T-cell (primary cell): ENCODE measurements at regions not wholly inside any gene's neighbourhood (a gene's known extent, or its start where the extent isn't known, plus 50 kb on each side); places are given as distances from the start of the nearest gene placed in this dataset.
A peak's percentile ranks its signal among the peaks of the same experiment; 100 is the strongest.
"Not testable (repeated sequence)": the region's sequence is repeated elsewhere in the genome, so short reads cannot be mapped to it uniquely, and the experiment has no call there.

Experiments
- ATAC-seq, 4 experiments: fragments of 200-7000 bp in 3 of 4; fragments of 150-1000 bp in 1 of 4; cut with Tn5 transposase; replicated peaks in 1 of 4; 1 replicate in 3 of 4; 2 replicates in 1 of 4; pipeline ENCODE4 v1.10.0; 2021; ENCODE audit warnings: moderate library complexity in 3 of 4, mild to moderate bottlenecking in 2 of 4, moderate number of reproducible peaks in 1 of 4
- CTCF ChIA-PET, 2 donors: fragments of 300-600 bp; sonication (Branson Sonifier 250); formaldehyde crosslinking; loops; one replicate each; lab custom pipeline; 2022; ENCODE audit warnings: antibody characterized with exemption in 2 of 2; lab: Charles Lee
- POLR2A ChIA-PET, 2 donors: fragments of 300-600 bp; sonication (Branson Sonifier 250); formaldehyde crosslinking; loops; one replicate each; lab custom pipeline; 2022; ENCODE audit warnings: antibody characterized with exemption in 2 of 2; lab: Charles Lee
- DNase-seq, 35 experiments: peaks; one replicate each; pipeline versions ENCODE4 v3.0.0 to v3.0.0-alpha.2; 2013 to 2023
- H3K27ac ChIP-seq: one replicate; pipeline ENCODE4 v1.5.1; 2013; ENCODE audit warnings: low read length
- H3K27me3 ChIP-seq, 2 experiments: replicated peaks in 1 of 2; 1 replicate in 1 of 2; 2 replicates in 1 of 2; pipeline versions ENCODE4 v1.6.1 to v1.7.0; 2013; ENCODE audit warnings: low read length in 1 of 2, mixed read lengths in 1 of 2; ENCODE audit not compliant: control insufficient read depth in 2 of 2, insufficient read depth in 2 of 2; ENCODE audit errors: extremely low read depth in 1 of 2
- H3K36me3 ChIP-seq, 2 donors: 1 replicate in 1 of 2; 2 replicates in 1 of 2; pipeline versions ENCODE4 v1.6.1 to v1.7.0; 2013; ENCODE audit warnings: low read length in 1 of 2; ENCODE audit not compliant: control insufficient read depth in 2 of 2, insufficient read depth in 1 of 2; ENCODE audit errors: extremely low read depth in 1 of 2
- H3K4me1 ChIP-seq, 2 experiments: 1 replicate in 1 of 2; 2 replicates in 1 of 2; pipeline versions ENCODE4 v1.6.1 to v1.7.0; 2013; ENCODE audit warnings: low read length in 2 of 2, mixed read lengths in 1 of 2; ENCODE audit not compliant: insufficient read depth in 2 of 2, control insufficient read depth in 1 of 2; ENCODE audit errors: extremely low read depth in 1 of 2
- H3K4me3 ChIP-seq, 2 donors: 1 replicate in 1 of 2; 2 replicates in 1 of 2; pipeline versions ENCODE4 v1.5.1 to v1.7.0; 2013; ENCODE audit warnings: mild to moderate bottlenecking in 2 of 2, low read length in 1 of 2, moderate library complexity in 1 of 2; ENCODE audit not compliant: control insufficient read depth in 1 of 2; ENCODE audit errors: extremely low read depth in 1 of 2
- H3K9me3 ChIP-seq: 2 replicates; pipeline ENCODE4 v1.7.0; 2013
- H3K27ac Mint-ChIP-seq, 2 donors: one replicate each; pipeline ENCODE4 v1.8.0; 2020 to 2021; ENCODE audit warnings: mild to moderate bottlenecking in 2 of 2, mixed read lengths in 2 of 2
- H3K27me3 Mint-ChIP-seq, 2 donors: one replicate each; pipeline ENCODE4 v1.8.0; 2021 to 2022; ENCODE audit warnings: mixed read lengths in 2 of 2
- H3K36me3 Mint-ChIP-seq: one replicate; pipeline ENCODE4 v1.8.0; 2021; ENCODE audit warnings: mixed read lengths
- H3K4me1 Mint-ChIP-seq, 3 donors: one replicate each; pipeline ENCODE4 v1.8.0; 2020 to 2022; ENCODE audit warnings: mixed read lengths in 3 of 3, mild to moderate bottlenecking in 1 of 3
- H3K4me3 Mint-ChIP-seq, 3 donors: one replicate each; pipeline ENCODE4 v1.8.0; 2020 to 2022; ENCODE audit warnings: mild to moderate bottlenecking in 3 of 3, mixed read lengths in 3 of 3, moderate library complexity in 3 of 3
- H3K9me3 Mint-ChIP-seq, 3 donors: one replicate each; pipeline ENCODE4 v1.8.0; 2020 to 2022; ENCODE audit warnings: mixed read lengths in 3 of 3
- WGBS: methylation state at CpG from one replicate; pipeline ENCODE4 v1.1.5; 2013; ENCODE audit warnings: missing lambda C conversion rate; ENCODE audit not compliant: insufficient coverage; 5-methylcytosine and 5-hydroxymethylcytosine counted together

DNA sequence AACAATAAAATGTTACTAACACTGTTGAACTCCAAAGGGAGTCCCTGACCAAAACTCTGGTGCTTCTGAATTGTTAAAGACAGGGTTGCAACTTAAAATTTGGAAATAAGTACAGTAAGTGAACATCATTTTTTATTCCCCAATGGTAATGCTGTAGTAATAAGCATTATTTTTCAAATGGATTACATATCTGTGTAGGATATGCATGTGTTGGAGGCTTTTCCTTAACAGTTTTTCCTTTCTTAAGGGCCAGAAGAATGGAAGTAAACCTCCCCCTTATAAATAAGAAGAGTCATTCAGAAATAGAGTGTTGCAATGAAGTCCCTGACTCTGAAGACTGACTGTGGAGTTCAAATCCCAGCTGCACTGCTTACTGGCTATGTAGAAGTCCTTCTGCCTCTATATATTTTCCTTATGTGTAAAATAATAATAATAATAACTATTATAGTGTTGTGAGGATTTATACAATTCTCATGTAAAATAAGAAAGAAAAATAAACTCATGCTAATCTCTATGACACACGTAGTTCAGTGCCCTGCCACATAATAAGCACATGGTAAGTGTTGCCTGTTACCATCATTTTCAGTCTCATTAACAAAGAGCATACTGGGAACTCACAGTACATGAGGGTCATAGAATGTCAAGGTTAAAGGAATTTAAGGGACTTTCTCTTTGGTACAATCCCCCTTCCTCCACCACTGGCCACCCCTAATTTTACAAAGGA, 129.8 kb upstream of the SMLR1 start:
- Histone ChIP-seq H3K4me3 (no peak overlapping the region), H3K27ac (no peak overlapping the region), H3K4me1 (peaks cover 3 to 13% of the 10 kb centered on the region in 2 experiments), H3K36me3 (no peaks in the 10 kb centered on the region), H3K9me3 (no peaks in the 10 kb centered on the region), H3K27me3 (peaks cover 0 to 7% of the 10 kb centered on the region in 2 experiments)
- H3K9me3 Mint-ChIP-seq, result peaks cover 0 to 4% (median 3%) of the 10 kb centered on the region in 3 donors
- H3K4me3 Mint-ChIP-seq, result peak overlapping the region in 2 of 3 donors; percentile 11 to 13
- H3K27me3 Mint-ChIP-seq, result no peaks in the 10 kb centered on the region
- no peaks in the 10 kb centered on the region for H3K36me3 Mint-ChIP-seq
- CTCF ChIA-PET, result interaction anchor here (0.7 to 2.9 kb wide), 15 partner anchors 12 to 1227 kb away, joined by 3 to 19 read pairs (median 4); no protein-coding TSS in a partner anchor
- no peak overlapping the region for H3K27ac Mint-ChIP-seq
- POLR2A ChIA-PET, result no interaction called here
- peaks cover 48 to 54% (median 50%) of the 10 kb centered on the region in 3 donors for H3K4me1 Mint-ChIP-seq
- no CpG with 5 or more reads among the region's 1 CpG for WGBS
- ATAC-seq (peak; percentile 32 to 57 (median 48)), DNase-seq (no peak)

DNA sequence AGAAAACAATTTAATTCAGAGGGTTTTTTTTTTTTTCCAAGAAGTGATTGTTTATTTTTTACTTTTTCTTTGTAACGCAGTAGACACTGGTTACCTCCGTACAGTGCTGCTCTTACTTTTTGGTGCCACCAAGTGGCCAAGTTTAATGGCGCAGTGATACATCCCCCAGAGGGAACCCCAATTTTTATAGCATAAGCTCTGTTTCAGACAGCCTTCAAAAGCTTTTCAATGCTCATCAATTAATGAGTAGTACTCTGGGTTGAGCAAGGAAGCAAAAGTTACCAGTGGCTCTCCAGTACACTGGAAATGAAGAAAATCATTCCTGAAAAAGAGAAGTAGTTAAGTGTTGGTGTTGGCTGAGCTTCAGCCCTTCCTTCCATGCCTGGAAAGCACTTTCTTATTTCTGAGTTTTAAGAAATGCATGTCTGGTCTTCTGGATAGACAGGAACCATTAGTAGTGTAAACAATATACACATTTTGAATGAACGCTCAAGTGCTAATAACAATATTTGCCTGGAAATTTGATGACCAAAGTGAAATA, 129.1 kb upstream of the SMLR1 start:
- H3K4me1 ChIP-seq, result peaks cover 3 to 13% of the 10 kb centered on the region in 2 experiments
- H3K27ac ChIP-seq, result no peak overlapping the region
- Mint-ChIP-seq H3K4me1 (peaks cover 46 to 53% (median 52%) of the 10 kb centered on the region in 3 donors), H3K27me3 (peaks cover 0 to 2% of the 10 kb centered on the region in 2 donors), H3K9me3 (peaks cover 0 to 7% (median 4%) of the 10 kb centered on the region in 3 donors), H3K36me3 (no peaks in the 10 kb centered on the region), H3K27ac (no peak overlapping the region), H3K4me3 (peak overlapping the region in 2 of 3 donors; percentile 11 to 13)
- H3K36me3 ChIP-seq, result no peaks in the 10 kb centered on the region
- peak in 32 of 35 experiments; percentile 6 to 69 (median 28) for DNase-seq
- H3K9me3 ChIP-seq, result no peaks in the 10 kb centered on the region
- peaks cover 0 to 7% of the 10 kb centered on the region in 2 experiments for H3K27me3 ChIP-seq
- WGBS, result no CpG with 5 or more reads among the region's 4 CpGs
- no peak overlapping the region for H3K4me3 ChIP-seq
- peak; percentile 84 to 94 (median 92) for ATAC-seq
- ChIA-PET CTCF (interaction anchor here (0.5 to 2.9 kb wide), 27 partner anchors 11 to 1646 kb away, joined by 3 to 19 read pairs (median 4); no protein-coding TSS in a partner anchor), POLR2A (interaction anchor here in 1 of 2 donors (0.5 to 0.7 kb wide), 2 partner anchors 81 to 474 kb away, joined by 3 to 6 read pairs; no protein-coding TSS in a partner anchor)

DNA sequence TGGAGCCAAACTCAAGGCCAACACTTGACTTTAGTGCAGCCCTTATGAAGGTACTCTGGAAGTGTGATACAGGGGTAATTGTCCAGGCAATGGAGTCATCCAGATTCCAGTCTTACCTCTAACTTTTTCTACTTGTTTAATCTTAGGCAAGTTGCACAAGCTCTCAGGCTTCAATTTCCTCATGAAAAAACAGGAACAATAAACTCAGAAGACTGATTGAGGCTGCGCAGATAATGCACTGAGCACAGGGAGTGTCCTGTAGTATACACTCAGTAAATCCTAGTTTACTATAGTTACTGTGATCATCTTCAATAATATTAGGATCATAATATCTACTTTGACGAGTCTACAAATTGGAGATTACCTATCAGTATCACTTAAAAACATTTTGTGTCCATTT, 127.5 kb upstream of the SMLR1 start:
- H3K27ac Mint-ChIP-seq, result no peak overlapping the region

DNA sequence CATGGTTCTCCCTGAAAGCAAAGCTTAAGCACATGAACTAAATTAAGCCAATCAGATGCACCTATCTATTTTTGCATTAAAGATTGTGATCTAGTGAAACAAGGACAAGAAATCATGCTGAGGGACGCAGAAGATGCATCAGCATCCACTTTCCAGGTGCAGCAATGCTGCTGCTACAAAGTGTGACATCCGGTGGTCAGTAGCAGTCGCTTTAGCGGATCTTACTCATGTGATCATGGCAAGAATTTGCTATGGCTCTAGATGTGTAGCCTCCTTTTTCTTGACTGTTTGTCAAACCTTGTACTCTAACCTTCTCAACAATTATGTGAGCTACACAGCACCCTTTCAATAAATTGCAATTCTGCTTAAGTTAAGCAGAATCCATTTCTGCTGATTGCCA, 126.8 kb upstream of the SMLR1 start:
- no peaks in the 10 kb centered on the region for H3K36me3 Mint-ChIP-seq
- H3K27me3 Mint-ChIP-seq, result peaks cover 0 to 2% of the 10 kb centered on the region in 2 donors
- POLR2A ChIA-PET, result no interaction called here

More for the DNA sequence above, 127.5 kb upstream of the SMLR1 start:
- Histone ChIP-seq H3K4me3 (no peak overlapping the region), H3K36me3 (no peaks in the 10 kb centered on the region), H3K9me3 (no peaks in the 10 kb centered on the region), H3K27ac (no peak overlapping the region), H3K27me3 (peaks cover 0 to 7% of the 10 kb centered on the region in 2 experiments), H3K4me1 (peaks cover 0 to 13% of the 10 kb centered on the region in 2 experiments)
- ChIA-PET CTCF (interaction anchor here (0.5 to 2.9 kb wide), 4 partner anchors 26 to 839 kb away, joined by 3 to 19 read pairs (median 3); partner anchors contain the start of gene TMEM244 (in 1 of the 2)), POLR2A (no interaction called here)
- Mint-ChIP-seq H3K27me3 (peaks cover 0 to 2% of the 10 kb centered on the region in 2 donors), H3K4me1 (peaks cover 32 to 40% (median 39%) of the 10 kb centered on the region in 3 donors), H3K9me3 (peaks cover 0 to 11% (median 7%) of the 10 kb centered on the region in 3 donors), H3K4me3 (no peak overlapping the region), H3K36me3 (no peaks in the 10 kb centered on the region)
- DNase-seq, result no peak
- WGBS, result no CpG with 5 or more reads among the region's 2 CpGs
- no peak for ATAC-seq

DNA sequence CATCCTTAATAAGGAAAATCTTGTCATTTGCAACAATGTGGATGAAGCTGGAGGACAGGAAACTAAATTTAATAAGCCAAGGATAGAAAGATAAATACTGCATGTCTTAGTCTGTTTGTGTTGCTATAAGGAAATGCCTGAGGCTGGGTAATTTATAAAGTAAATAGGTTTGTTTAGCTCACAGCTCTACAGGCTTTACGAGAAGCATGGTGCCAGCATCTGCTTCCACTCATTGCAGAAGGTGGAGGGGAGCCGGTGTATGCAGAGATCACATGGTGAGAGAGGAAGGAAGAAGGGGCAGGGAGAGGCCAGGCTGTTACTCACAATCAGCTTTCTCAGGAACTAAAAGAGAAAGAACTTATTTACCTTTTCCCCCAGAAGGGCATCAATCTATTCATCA, 118.9 kb upstream of the SMLR1 start:
- Mint-ChIP-seq H3K27ac (no peak overlapping the region), H3K4me1 (peaks cover 10 to 13% (median 12%) of the 10 kb centered on the region in 3 donors)
- CTCF ChIA-PET, result interaction anchor here (0.5 to 2.0 kb wide), 2 partner anchors 11 to 197 kb away, joined by 3 to 4 read pairs; no protein-coding TSS in a partner anchor

More for the DNA sequence above, 126.8 kb upstream of the SMLR1 start:
- Histone ChIP-seq H3K27ac (no peak overlapping the region), H3K36me3 (no peaks in the 10 kb centered on the region), H3K4me1 (peaks cover 0 to 13% of the 10 kb centered on the region in 2 experiments), H3K4me3 (no peak overlapping the region), H3K27me3 (peaks cover 0 to 7% of the 10 kb centered on the region in 2 experiments), H3K9me3 (no peaks in the 10 kb centered on the region)
- ATAC-seq (no peak), DNase-seq (no peak)
- Mint-ChIP-seq H3K9me3 (peaks cover 0 to 12% (median 7%) of the 10 kb centered on the region in 3 donors), H3K4me3 (no peak overlapping the region), H3K27ac (no peak overlapping the region), H3K4me1 (peaks cover 32 to 38% (median 32%) of the 10 kb centered on the region in 3 donors)
- WGBS, result 81% methylated on average over 4 of the region's 4 CpGs
- CTCF ChIA-PET, result interaction anchor here in 1 of 2 donors (2.9 kb wide), 1 partner anchor 378 kb away, joined by 19 read pairs; no protein-coding TSS in a partner anchor

DNA sequence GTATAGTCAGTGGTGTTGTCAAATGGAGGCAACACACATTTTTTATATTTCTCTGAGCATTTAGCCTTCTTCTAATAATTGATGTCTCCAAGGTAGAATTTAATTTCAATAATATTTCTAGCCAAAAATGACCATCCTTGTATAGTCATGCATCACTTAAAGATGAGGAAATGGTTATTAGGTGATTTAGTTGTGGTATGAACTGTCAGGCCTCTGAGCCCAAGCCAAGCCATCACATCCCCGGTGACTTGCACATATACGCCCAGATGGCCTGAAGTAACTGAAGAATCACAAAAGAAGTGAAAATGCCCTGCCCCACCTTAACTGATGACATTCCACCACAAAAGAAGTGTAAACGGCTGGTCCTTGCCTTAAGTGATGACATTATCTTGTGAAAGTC, 115.6 kb upstream of the SMLR1 start:
- CTCF ChIA-PET, result not testable (repeated sequence)
- WGBS, result no CpG with 5 or more reads among the region's 3 CpGs

More for the DNA sequence above, 118.9 kb upstream of the SMLR1 start:
- WGBS, result 50% methylated on average over 1 of the region's 2 CpGs
- Mint-ChIP-seq H3K4me3 (no peak overlapping the region), H3K36me3 (no peaks in the 10 kb centered on the region), H3K27me3 (no peaks in the 10 kb centered on the region), H3K9me3 (peaks cover 0 to 8% (median 0%) of the 10 kb centered on the region in 3 donors)
- no peaks in the 10 kb centered on the region for H3K9me3 ChIP-seq
- no peaks in the 10 kb centered on the region for H3K36me3 ChIP-seq
- no peaks in the 10 kb centered on the region for H3K4me1 ChIP-seq
- ATAC-seq, result peak in 2 of 4 experiments; percentile 37 to 38
- DNase-seq, result no peak
- H3K27me3 ChIP-seq, result no peaks in the 10 kb centered on the region
- H3K4me3 ChIP-seq, result no peak overlapping the region
- H3K27ac ChIP-seq, result no peak overlapping the region
- POLR2A ChIA-PET, result no interaction called here

More for the DNA sequence above, 115.6 kb upstream of the SMLR1 start:
- ATAC-seq, H3K27me3 ChIP-seq, H3K4me3 Mint-ChIP-seq, H3K9me3 ChIP-seq, H3K36me3 Mint-ChIP-seq, H3K27me3 Mint-ChIP-seq, H3K4me1 ChIP-seq, POLR2A ChIA-PET, H3K4me3 ChIP-seq, H3K9me3 Mint-ChIP-seq, H3K27ac ChIP-seq, H3K36me3 ChIP-seq, DNase-seq, H3K27ac Mint-ChIP-seq: not testable (repeated sequence)
- H3K4me1 Mint-ChIP-seq, result peaks cover 10 to 14% (median 12%) of the 10 kb centered on the region in 3 donors
